Endothelial cell (in vitro differentiated cells): ENCODE measurements at regions not wholly inside any gene's neighbourhood (a gene's known extent, or its start where the extent isn't known, plus 50 kb on each side); places are given as distances from the start of the nearest gene placed in this dataset.

Source experiments
- DNase-seq: peaks from one replicate; pipeline ENCODE4 v3.0.0; 2021; ENCODE audit warnings: low spot score
- H3K27ac Mint-ChIP-seq: one replicate; pipeline ENCODE4 v1.8.0; 2021; ENCODE audit warnings: mixed read lengths, inconsistent platforms; ENCODE audit not compliant: unreplicated experiment
- H3K27me3 Mint-ChIP-seq: one replicate; pipeline ENCODE4 v1.8.0; 2021; ENCODE audit warnings: mild to moderate bottlenecking, moderate library complexity, mixed read lengths, inconsistent platforms; ENCODE audit not compliant: unreplicated experiment
- H3K36me3 Mint-ChIP-seq: one replicate; pipeline ENCODE4 v1.8.0; 2021; ENCODE audit warnings: mild to moderate bottlenecking, low read depth, mixed read lengths, inconsistent platforms; ENCODE audit not compliant: unreplicated experiment
- H3K4me1 Mint-ChIP-seq: one replicate; pipeline ENCODE4 v1.8.0; 2021; ENCODE audit warnings: mild to moderate bottlenecking, mixed read lengths, inconsistent platforms; ENCODE audit not compliant: unreplicated experiment
- H3K4me3 Mint-ChIP-seq: one replicate; pipeline ENCODE4 v1.8.0; 2021; ENCODE audit warnings: mild to moderate bottlenecking, mixed read lengths, inconsistent platforms; ENCODE audit not compliant: unreplicated experiment
- H3K9me3 Mint-ChIP-seq: one replicate; pipeline ENCODE4 v1.8.0; 2021; ENCODE audit warnings: mixed read lengths, inconsistent platforms; ENCODE audit not compliant: unreplicated experiment
- CTCF ChIP-seq: fragments of 200-600 bp; sonication (generic); IDR thresholded peaks from one replicate; pipeline ENCODE4 v1.5.0; 2021; ENCODE audit warnings: antibody characterized with exemption; ENCODE audit not compliant: unreplicated experiment

- no peak overlapping the region for H3K4me3 Mint-ChIP-seq
- no peak overlapping the region for H3K27ac Mint-ChIP-seq
- H3K27me3 Mint-ChIP-seq: no peaks in the 10 kb centered on the region
- no peaks in the 10 kb centered on the region for H3K36me3 Mint-ChIP-seq
- DNase-seq: no peak
- no peak for TF ChIP-seq CTCF
- H3K4me1 Mint-ChIP-seq: no peaks in the 10 kb centered on the region
- H3K9me3 Mint-ChIP-seq: no peaks in the 10 kb centered on the region
These were observed 576.9 kb upstream of the B3GALT2 start for GRCh38 chr1:193763266-193763665.

DNA sequence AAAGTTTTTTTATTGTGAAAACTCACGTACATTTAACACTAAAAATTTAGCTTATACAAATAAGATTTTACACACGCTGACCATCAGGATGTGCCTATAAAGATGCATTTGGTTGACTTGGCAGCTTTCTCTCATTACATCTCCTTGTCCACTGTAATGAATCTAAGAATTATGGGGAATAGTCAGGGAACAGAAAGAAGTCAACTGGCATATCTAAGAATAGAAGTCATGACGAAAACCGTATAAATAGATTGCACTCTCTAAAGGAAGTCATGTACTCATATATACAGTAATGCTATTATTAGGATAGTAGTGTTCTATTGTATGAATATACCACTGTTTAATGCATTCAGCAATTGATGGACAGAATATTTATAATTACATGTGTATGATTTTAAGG is 575.8 kb upstream of the B3GALT2 start:
- no peaks in the 10 kb centered on the region for H3K4me1 Mint-ChIP-seq
- no peak overlapping the region for H3K4me3 Mint-ChIP-seq
- no peak for TF ChIP-seq CTCF
- H3K36me3 Mint-ChIP-seq: no peaks in the 10 kb centered on the region
- H3K27me3 Mint-ChIP-seq: no peaks in the 10 kb centered on the region
- no peak for DNase-seq
- no peaks in the 10 kb centered on the region for H3K9me3 Mint-ChIP-seq
- no peak overlapping the region for H3K27ac Mint-ChIP-seq

- no peak overlapping the region for H3K27ac Mint-ChIP-seq
- no peaks in the 10 kb centered on the region for H3K27me3 Mint-ChIP-seq
- no peak for DNase-seq
- no peaks in the 10 kb centered on the region for H3K4me1 Mint-ChIP-seq
- no peaks in the 10 kb centered on the region for H3K9me3 Mint-ChIP-seq
- TF ChIP-seq CTCF: no peak
- H3K4me3 Mint-ChIP-seq: no peak overlapping the region
- H3K36me3 Mint-ChIP-seq: no peaks in the 10 kb centered on the region
These were observed 569.0 kb upstream of the B3GALT2 start for GRCh38 chr1:193755441-193755840.

DNA sequence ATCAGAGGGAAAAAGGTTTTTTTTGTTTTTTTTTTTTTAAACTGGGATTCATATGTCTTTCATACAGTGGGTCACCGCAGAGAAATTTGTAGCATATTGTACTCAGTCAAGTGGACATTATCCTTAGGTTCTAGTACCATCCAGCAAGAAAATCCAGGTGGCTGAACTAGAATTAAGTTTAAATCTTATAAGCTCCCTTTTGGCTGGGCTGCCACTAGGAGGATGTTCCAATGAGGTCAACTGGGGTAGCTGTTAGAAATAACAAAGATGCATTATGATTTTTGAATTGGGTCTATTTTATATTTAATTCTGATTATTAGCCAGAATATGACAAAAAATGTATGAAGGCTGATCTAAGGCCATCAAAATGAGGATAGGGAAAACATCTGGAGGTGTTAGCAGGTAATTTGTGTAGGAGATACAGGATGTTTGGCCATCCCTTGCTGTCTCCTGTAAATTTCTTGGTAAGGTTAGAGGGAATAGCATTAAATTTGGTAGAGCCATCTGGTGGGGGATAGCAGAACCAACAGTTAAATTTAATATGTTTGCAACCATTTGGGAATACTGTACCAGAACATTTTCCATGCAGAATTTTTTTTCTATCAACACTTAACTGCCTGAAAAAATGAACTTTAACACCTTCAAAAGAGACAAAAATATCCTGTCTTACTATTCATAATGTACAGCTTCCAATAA is 568.5 kb upstream of the B3GALT2 start:
- Mint-ChIP-seq H3K4me1 (no peaks in the 10 kb centered on the region), H3K9me3 (no peaks in the 10 kb centered on the region), H3K4me3 (no peak overlapping the region), H3K27ac (no peak overlapping the region), H3K27me3 (no peaks in the 10 kb centered on the region), H3K36me3 (no peaks in the 10 kb centered on the region)
- no peak for DNase-seq
- TF ChIP-seq CTCF: peak; percentile 37

GRCh38 chr1:193754151-193754550 is 567.7 kb upstream of the B3GALT2 start:
- Mint-ChIP-seq H3K27ac (no peak overlapping the region), H3K27me3 (peaks cover 1% of the 10 kb centered on the region), H3K36me3 (no peaks in the 10 kb centered on the region), H3K9me3 (no peaks in the 10 kb centered on the region), H3K4me3 (no peak overlapping the region), H3K4me1 (no peaks in the 10 kb centered on the region)
- DNase-seq: no peak
- TF ChIP-seq CTCF: no peak
